Liver (tissue), 3 donors: ENCODE measurements at regions not wholly inside any gene's neighbourhood (a gene's known extent, or its start where the extent isn't known, plus 50 kb on each side); places are given as distances from the start of the nearest gene placed in this dataset.

Experiments
- ATF3 ChIP-seq: IDR thresholded peaks from 2 replicates; pipeline ENCODE4 v1.6.1; 2016; ENCODE audit warnings: antibody characterized with exemption
- CTCF ChIP-seq: fragments of 150-350 bp; IDR thresholded peaks from 2 replicates; pipeline ENCODE4 v1.5.1; 2017; ENCODE audit warnings: improper control_type of control experiment, low read depth, low read length; ENCODE audit not compliant: missing input control
- EGR1 ChIP-seq, 2 donors: IDR thresholded peaks; 2 replicates each; pipeline ENCODE4 v1.6.1; 2016 to 2018; ENCODE audit warnings: antibody characterized with exemption in 2 of 2, low read depth in 2 of 2
- GABPA ChIP-seq, 2 donors: IDR thresholded peaks in 1 of 2; conservative IDR thresholded peaks in 1 of 2; 2 replicates each; pipeline ENCODE4 v1.6.1; 2016; ENCODE audit warnings: antibody characterized with exemption in 2 of 2, mild to moderate bottlenecking in 1 of 2, moderate library complexity in 1 of 2
- JUND ChIP-seq, 2 donors: IDR thresholded peaks; 2 replicates each; pipeline ENCODE4 v1.6.1; 2016; ENCODE audit warnings: antibody characterized with exemption in 2 of 2
- MAX ChIP-seq: IDR thresholded peaks from 2 replicates; pipeline ENCODE4 v1.6.1; 2016; ENCODE audit warnings: antibody characterized with exemption
- RAD21 ChIP-seq, 2 donors: IDR thresholded peaks; 2 replicates each; pipeline ENCODE4 v1.6.1; 2016; ENCODE audit warnings: antibody characterized with exemption in 2 of 2, mild to moderate bottlenecking in 2 of 2
- REST ChIP-seq: IDR thresholded peaks from 2 replicates; pipeline ENCODE4 v1.6.1; 2016; ENCODE audit warnings: antibody characterized with exemption, mild to moderate bottlenecking
- RXRA ChIP-seq, 2 donors: IDR thresholded peaks; 2 replicates each; pipeline ENCODE4 v1.6.1; 2017 to 2018; ENCODE audit warnings: antibody characterized with exemption in 2 of 2, mild to moderate bottlenecking in 1 of 2
- SP1 ChIP-seq: IDR thresholded peaks from 2 replicates; pipeline ENCODE4 v1.6.1; 2018; ENCODE audit warnings: antibody characterized with exemption, mild to moderate bottlenecking
- TAF1 ChIP-seq: conservative IDR thresholded peaks from 2 replicates; pipeline ENCODE4 v1.6.1; 2016; ENCODE audit warnings: antibody characterized with exemption, mild to moderate bottlenecking
- YY1 ChIP-seq: IDR thresholded peaks from 2 replicates; pipeline ENCODE4 v1.6.1; 2016; ENCODE audit warnings: antibody characterized with exemption, mild to moderate bottlenecking
- ZBTB33 ChIP-seq: IDR thresholded peaks from 2 replicates; pipeline ENCODE4 v1.6.1; 2016; ENCODE audit warnings: antibody characterized with exemption
- donor health status: healthy.
- donor health status: healthy.

GRCh38 chr15:70274255-70274880 lies 176.7 kb upstream of the TLE3 start:
- no peak for TF ChIP-seq CTCF
- no peak for TF ChIP-seq REST
- no peak for TF ChIP-seq TAF1
- no peak for TF ChIP-seq MAX
- no peak for TF ChIP-seq EGR1 (IDR thresholded peaks at IDR 0.05; ENCODE audit: low read depth in 2 of 2)
- TF ChIP-seq RXRA (IDR thresholded peaks at IDR 0.05), result no peak
- no peak for TF ChIP-seq ZBTB33
- TF ChIP-seq JUND (IDR thresholded peaks at IDR 0.05), result no peak
- no peak for TF ChIP-seq GABPA (IDR thresholded peaks at IDR 0.05 in 1 of 2, conservative IDR thresholded peaks at IDR 0.05 in 1 of 2)
- TF ChIP-seq SP1, result no peak
- no peak for TF ChIP-seq YY1
- TF ChIP-seq RAD21 (IDR thresholded peaks at IDR 0.05), result no peak
- TF ChIP-seq ATF3, result no peak
